GM10248 (cell line): ENCODE measurements at regions not wholly inside any gene's neighbourhood (a gene's known extent, or its start where the extent isn't known, plus 50 kb on each side); places are given as distances from the start of the nearest gene placed in this dataset.

Experiments used
- CTCF ChIA-PET: fragments of 300-600 bp; sonication (Branson Sonifier 250); formaldehyde crosslinking; extraction: SDS; loops from one replicate; lab custom pipeline; 2021; ENCODE audit warnings: antibody characterized with exemption; lab: Yijun Ruan, JAX
- POLR2A ChIA-PET: fragments of 350-650 bp; sonication (Branson Sonifier 250); formaldehyde crosslinking; extraction: SDS; loops from one replicate; lab custom pipeline; 2020; ENCODE audit warnings: antibody characterized with exemption; lab: Yijun Ruan, JAX
- DNase-seq: peaks from one replicate; pipeline ENCODE4 v3.0.0; 2012; ENCODE audit errors: extremely low spot score
- CTCF ChIP-seq: IDR thresholded peaks from 2 replicates; pipeline ENCODE4 v1.5.1; 2012; ENCODE audit warnings: mild to moderate bottlenecking, low read depth; ENCODE audit errors: extremely low read depth, missing control alignments, control extremely low read depth

- ChIA-PET CTCF (interaction anchor here (0.9 to 1.5 kb wide), 5 partner anchors 11 to 60 kb away, joined by 3 read pairs; no protein-coding TSS in a partner anchor), POLR2A (no interaction called here)
- peak; percentile 61 for DNase-seq
- no peak for TF ChIP-seq CTCF
Observed at GRCh38 chr7:3094701-3095445, 51.2 kb upstream of the CARD11 start.

- CTCF ChIA-PET, result no interaction called here
- no peak for DNase-seq
- no peak for TF ChIP-seq CTCF
- POLR2A ChIA-PET, result no interaction called here
Observed at GRCh38 chr7:3097734-3098133, 54.1 kb upstream of the CARD11 start.

GRCh38 chr7:3102159-3102558, 58.5 kb upstream of the CARD11 start:
- no peak for DNase-seq
- no peak for TF ChIP-seq CTCF
- POLR2A ChIA-PET, result no interaction called here
- CTCF ChIA-PET, result interaction anchor here (1.7 to 3.8 kb wide), 3 partner anchors 9 to 36 kb away, joined by 3 to 33 read pairs (median 10); no protein-coding TSS in a partner anchor

GRCh38 chr7:3103614-3104398, 60.1 kb upstream of the CARD11 start:
- POLR2A ChIA-PET, result no interaction called here

GRCh38 chr7:3105856-3106255, 62.2 kb upstream of the CARD11 start:
- POLR2A ChIA-PET, result no interaction called here
- no peak for TF ChIP-seq CTCF
- DNase-seq, result no peak
- CTCF ChIA-PET, result interaction anchor here (1.2 to 1.7 kb wide), 2 partner anchors 15 to 218 kb away, joined by 3 to 4 read pairs; no protein-coding TSS in a partner anchor

More at GRCh38 chr7:3103614-3104398, 60.1 kb upstream of the CARD11 start:
- TF ChIP-seq CTCF, result no peak
- no peak for DNase-seq
- CTCF ChIA-PET, result no interaction called here

GRCh38 chr7:3106361-3106826, 62.7 kb upstream of the CARD11 start:
- TF ChIP-seq CTCF, result no peak
- ChIA-PET POLR2A (no interaction called here), CTCF (interaction anchor here (1.2 to 1.7 kb wide), 2 partner anchors 16 to 219 kb away, joined by 3 to 4 read pairs; no protein-coding TSS in a partner anchor)
- no peak for DNase-seq
